C4-2B (cell line): ENCODE measurements at regions not wholly inside any gene's neighbourhood (a gene's known extent, or its start where the extent isn't known, plus 50 kb on each side); places are given as distances from the start of the nearest gene placed in this dataset.

ENCODE experiments used
- CTCF ChIP-seq: fragments of 450-650 bp; conservative IDR thresholded peaks from 2 replicates; pipeline ENCODE4 v1.5.1; 2017; ENCODE audit warnings: mild to moderate bottlenecking
- ZFX ChIP-seq: fragments of 450-650 bp; IDR thresholded peaks from 2 replicates; pipeline ENCODE4 v1.6.1; 2017

GRCh38 chr12:33566403-33566802 lies 126.8 kb upstream of the SYT10 start:
- TF ChIP-seq CTCF (no peak), ZFX (no peak)
